Esophagus muscularis mucosa (tissue), 4 donors: ENCODE measurements at regions not wholly inside any gene's neighbourhood (a gene's known extent, or its start where the extent isn't known, plus 50 kb on each side); places are given as distances from the start of the nearest gene placed in this dataset.

ENCODE experiments used
- EP300 ChIP-seq: sonication (generic); formaldehyde crosslinking; IDR thresholded peaks from one replicate; pipeline ENCODE4 v1.6.1; 2017; ENCODE audit warnings: antibody characterized with exemption
- POLR2A ChIP-seq: fragments of 450-650 bp; IDR thresholded peaks from one replicate; pipeline ENCODE4 v1.6.1; 2017; ENCODE audit warnings: antibody characterized with exemption, moderate library complexity, mild to moderate bottlenecking, low read depth
- TF ChIP-seq, protein P1 (sequence below), 3 experiments: fragments of 200-600 bp in 2 of 3; fragments of 450-650 bp in 1 of 3; sonication (generic) in 2 of 3; IDR thresholded peaks; one replicate each; pipeline ENCODE4 v1.5.1; 2017 to 2019; ENCODE audit warnings: antibody characterized with exemption in 3 of 3, mild to moderate bottlenecking in 2 of 3, moderate library complexity in 1 of 3

DNA sequence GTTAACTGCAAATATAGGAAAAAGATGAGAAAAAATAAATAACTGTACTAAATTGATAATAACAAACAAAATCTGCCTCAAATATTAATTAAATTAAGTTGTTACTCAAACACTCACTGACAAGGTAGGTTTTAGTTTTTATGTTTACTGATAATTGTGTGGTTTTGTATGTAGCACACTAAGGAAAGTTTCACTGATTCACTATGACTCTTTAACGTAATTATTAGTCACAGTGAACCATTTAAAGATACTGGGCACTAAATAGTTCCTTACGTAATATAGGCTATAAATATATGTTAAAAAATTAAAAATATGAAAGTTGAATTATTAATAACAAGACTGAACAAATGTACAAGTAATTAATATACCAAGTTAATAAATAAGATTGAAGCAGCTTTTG is 2330.0 kb upstream of the RAG2 start:
- TF ChIP-seq, protein P1, sequence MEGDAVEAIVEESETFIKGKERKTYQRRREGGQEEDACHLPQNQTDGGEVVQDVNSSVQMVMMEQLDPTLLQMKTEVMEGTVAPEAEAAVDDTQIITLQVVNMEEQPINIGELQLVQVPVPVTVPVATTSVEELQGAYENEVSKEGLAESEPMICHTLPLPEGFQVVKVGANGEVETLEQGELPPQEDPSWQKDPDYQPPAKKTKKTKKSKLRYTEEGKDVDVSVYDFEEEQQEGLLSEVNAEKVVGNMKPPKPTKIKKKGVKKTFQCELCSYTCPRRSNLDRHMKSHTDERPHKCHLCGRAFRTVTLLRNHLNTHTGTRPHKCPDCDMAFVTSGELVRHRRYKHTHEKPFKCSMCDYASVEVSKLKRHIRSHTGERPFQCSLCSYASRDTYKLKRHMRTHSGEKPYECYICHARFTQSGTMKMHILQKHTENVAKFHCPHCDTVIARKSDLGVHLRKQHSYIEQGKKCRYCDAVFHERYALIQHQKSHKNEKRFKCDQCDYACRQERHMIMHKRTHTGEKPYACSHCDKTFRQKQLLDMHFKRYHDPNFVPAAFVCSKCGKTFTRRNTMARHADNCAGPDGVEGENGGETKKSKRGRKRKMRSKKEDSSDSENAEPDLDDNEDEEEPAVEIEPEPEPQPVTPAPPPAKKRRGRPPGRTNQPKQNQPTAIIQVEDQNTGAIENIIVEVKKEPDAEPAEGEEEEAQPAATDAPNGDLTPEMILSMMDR (IDR thresholded peaks at IDR 0.05), result no peak
- TF ChIP-seq POLR2A, result no peak
- no peak for TF ChIP-seq EP300
